ENCODE measurements at regions not wholly inside any gene's neighbourhood (a gene's known extent, or its start where the extent isn't known, plus 50 kb on each side); places are given as distances from the start of the nearest gene placed in this dataset.

GRCh38 chr10:71144824-71145223 is 67.5 kb upstream of the UNC5B start:
- CTCF ChIA-PET = no interaction called here
- no TSS peak for BruUV-seq (replicated peaks)
- WGBS, 2 experiments (ENCODE audit: extremely low coverage in 2 of 2, insufficient read length in 1 of 2) = no CpG with 5 or more reads among the region's 4 CpGs

More at GRCh38 chr10:71144824-71145223, 67.5 kb upstream of the UNC5B start:
- Histone ChIP-seq H3K4ac (ENCODE audit: low read depth, low read length) (no peak overlapping the region), H2BK20ac (ENCODE audit: low read depth, low read length) (no peak overlapping the region), H4K8ac (ENCODE audit: low read depth in 2 of 2, low read length in 2 of 2) (no peak overlapping the region), H2BK120ac (ENCODE audit: low read depth, low read length) (no peak overlapping the region), H3K9ac (ENCODE audit: low read depth, low read length) (no peak overlapping the region), H3K4me1 (ENCODE audit: control insufficient read depth, insufficient read depth, low read length) (no peaks in the 10 kb centered on the region), H3K27ac (ENCODE audit: insufficient read depth, low read length) (no peak overlapping the region), H2AK5ac (ENCODE audit: low read depth, low read length) (no peak overlapping the region), H4K91ac (ENCODE audit: insufficient read depth, low read depth, low read length) (no peak overlapping the region), H4K5ac (ENCODE audit: low read depth, low read length) (no peak overlapping the region), H3K36me3 (ENCODE audit: control insufficient read depth, insufficient read depth, low read length) (no peaks in the 10 kb centered on the region), H3K4me3 (ENCODE audit: insufficient read depth, low read depth, low read length) (no peak overlapping the region), H3K79me1 (ENCODE audit: low read depth in 1 of 2, low read length in 2 of 2) (no peaks in the 10 kb centered on the region), H3K27me3 (ENCODE audit: control insufficient read depth, insufficient read depth, low read length) (peaks cover 30% of the 10 kb centered on the region), H2BK5ac (ENCODE audit: low read depth, low read length, poor library complexity, severe bottlenecking) (no peak overlapping the region), H2AK9ac (replicated peaks; ENCODE audit: low read depth, low read length, poor library complexity) (no peak overlapping the region), H3K56ac (ENCODE audit: extremely low read depth, insufficient read depth, low read length) (no peak overlapping the region), H4K20me1 (ENCODE audit: insufficient read depth, low read length) (no peaks in the 10 kb centered on the region), H2AFZ (replicated peaks; ENCODE audit: low read length, poor library complexity) (no peak overlapping the region), H3K4me2 (ENCODE audit: low read depth, low read length) (no peak overlapping the region), H3K9me3 (ENCODE audit: control insufficient read depth, insufficient read depth, low read length) (no peaks in the 10 kb centered on the region), H3K23ac (ENCODE audit: low read depth, low read length) (no peak overlapping the region), H3K9me1 (ENCODE audit: insufficient read depth, low read length) (no peaks in the 10 kb centered on the region), H3K14ac (replicated peaks; ENCODE audit: low read depth, low read length) (no peak overlapping the region), H3K18ac (ENCODE audit: low read depth, low read length) (no peak overlapping the region), H2BK15ac (ENCODE audit: low read depth, low read length) (no peak overlapping the region)
- dilution Hi-C loops (cut with HindIII; ENCODE audit: low sequenced_read_pairs, unreplicated experiment) (no loop called here), in situ Hi-C loops (cut with MboI; ENCODE audit: low sequenced_read_pairs) (no loop called here), intact Hi-C loops (cut with micrococcal nuclease) (no loop called here)
- ATAC-seq (ENCODE audit: low read depth) (no peak), DNase-seq (no peak)
- TF ChIP-seq NFE2L2 (IDR thresholded peaks at IDR 0.05; ENCODE audit: low read depth, low read length) (no peak), MAZ (IDR thresholded peaks at IDR 0.05; ENCODE audit: borderline replicate concordance, low read depth, low read length) (no peak), MAFK (IDR thresholded peaks at IDR 0.05; ENCODE audit: low read depth, low read length) (no peak), MXI1 (IDR thresholded peaks at IDR 0.05; ENCODE audit: borderline replicate concordance, low read depth, low read length) (no peak)
- POLR2A ChIA-PET (ENCODE audit: unreplicated experiment) = no interaction called here

All from IMR-90 (cell line).